ENCODE measurements at regions not wholly inside any gene's neighbourhood (a gene's known extent, or its start where the extent isn't known, plus 50 kb on each side); places are given as distances from the start of the nearest gene placed in this dataset.
"Not testable (repeated sequence)": the region's sequence is repeated elsewhere in the genome, so short reads cannot be mapped to it uniquely, and the experiment has no call there.

DNA sequence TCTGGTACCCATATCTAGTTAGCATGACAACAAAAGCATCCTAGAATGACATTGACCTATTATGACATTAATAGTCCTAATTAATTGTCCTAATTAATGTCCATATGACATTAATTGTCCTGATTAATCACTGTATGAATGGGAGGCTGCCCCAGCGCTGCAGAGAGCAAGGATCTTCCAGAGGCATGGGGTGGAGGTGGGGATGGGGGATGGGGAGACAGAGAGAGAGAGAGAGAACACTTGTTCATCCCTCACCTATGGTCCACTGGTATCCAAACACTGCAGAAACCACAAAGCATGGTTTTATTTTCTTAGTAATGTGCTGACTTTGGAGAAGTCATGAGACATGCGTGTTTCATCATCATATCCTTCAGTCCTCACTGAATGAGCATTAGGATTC, 235.1 kb downstream of the FNDC1 start:
- TF ChIP-seq, protein P1, sequence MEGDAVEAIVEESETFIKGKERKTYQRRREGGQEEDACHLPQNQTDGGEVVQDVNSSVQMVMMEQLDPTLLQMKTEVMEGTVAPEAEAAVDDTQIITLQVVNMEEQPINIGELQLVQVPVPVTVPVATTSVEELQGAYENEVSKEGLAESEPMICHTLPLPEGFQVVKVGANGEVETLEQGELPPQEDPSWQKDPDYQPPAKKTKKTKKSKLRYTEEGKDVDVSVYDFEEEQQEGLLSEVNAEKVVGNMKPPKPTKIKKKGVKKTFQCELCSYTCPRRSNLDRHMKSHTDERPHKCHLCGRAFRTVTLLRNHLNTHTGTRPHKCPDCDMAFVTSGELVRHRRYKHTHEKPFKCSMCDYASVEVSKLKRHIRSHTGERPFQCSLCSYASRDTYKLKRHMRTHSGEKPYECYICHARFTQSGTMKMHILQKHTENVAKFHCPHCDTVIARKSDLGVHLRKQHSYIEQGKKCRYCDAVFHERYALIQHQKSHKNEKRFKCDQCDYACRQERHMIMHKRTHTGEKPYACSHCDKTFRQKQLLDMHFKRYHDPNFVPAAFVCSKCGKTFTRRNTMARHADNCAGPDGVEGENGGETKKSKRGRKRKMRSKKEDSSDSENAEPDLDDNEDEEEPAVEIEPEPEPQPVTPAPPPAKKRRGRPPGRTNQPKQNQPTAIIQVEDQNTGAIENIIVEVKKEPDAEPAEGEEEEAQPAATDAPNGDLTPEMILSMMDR (IDR thresholded peaks at IDR 0.05; ENCODE audit: insufficient read depth, low read depth, low read length, missing control alignments): no peak
- H3K4me3 ChIP-seq (ENCODE audit: low read length): no peak overlapping the region
- no peak for DNase-seq (ENCODE audit: low read depth)

DNA sequence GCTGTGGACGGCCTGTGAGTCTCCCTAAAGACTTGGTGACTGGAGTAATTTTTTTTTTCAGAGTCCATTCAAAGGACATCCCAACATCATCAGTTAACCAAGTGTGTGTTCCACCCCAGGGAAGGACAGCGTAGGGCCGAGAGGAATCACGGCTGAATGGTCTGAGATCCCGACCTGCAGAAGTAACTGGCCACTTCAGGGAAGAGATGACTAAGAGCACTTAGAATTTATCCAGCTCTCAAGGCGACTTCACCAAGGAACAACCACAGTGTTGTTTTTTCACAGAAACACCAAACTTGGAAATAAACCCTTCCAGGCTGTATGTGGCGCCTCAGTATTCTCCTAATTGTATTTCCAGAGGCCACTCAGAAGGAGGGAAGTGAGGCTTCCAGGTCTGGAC, 231.6 kb downstream of the FNDC1 start:
- no peak for DNase-seq (ENCODE audit: low read depth)
- no peak overlapping the region for H3K4me3 ChIP-seq (ENCODE audit: low read length)
- TF ChIP-seq, protein P1 (IDR thresholded peaks at IDR 0.05; ENCODE audit: insufficient read depth, low read depth, low read length, missing control alignments): no peak

DNA sequence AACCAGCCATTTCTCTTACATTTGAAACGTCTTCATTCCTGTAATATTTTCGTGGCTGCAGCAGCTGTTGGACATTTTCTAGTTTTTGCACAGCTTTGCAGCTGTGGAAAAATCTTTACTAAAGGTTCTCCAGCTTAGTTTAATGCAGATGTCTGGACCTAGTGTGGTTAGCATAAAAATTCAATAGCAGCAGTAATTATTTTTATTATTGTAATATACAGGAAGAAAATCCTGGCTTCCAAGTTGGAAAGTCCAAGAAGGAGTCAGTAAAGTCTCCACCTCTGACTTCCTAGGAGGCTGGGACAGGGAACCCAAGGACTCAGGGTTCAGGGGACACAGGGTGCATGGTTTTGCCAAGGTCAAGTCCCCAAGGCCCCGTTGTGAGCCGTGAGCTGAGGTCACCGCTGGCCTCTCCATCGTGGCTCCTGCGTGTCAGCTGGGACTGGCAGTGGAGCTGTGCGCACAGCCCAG, 230.6 kb downstream of the FNDC1 start:
- DNase-seq (ENCODE audit: low read depth): no peak
- TF ChIP-seq, protein P1 (IDR thresholded peaks at IDR 0.05; ENCODE audit: insufficient read depth, low read depth, low read length, missing control alignments): no peak
- no peak overlapping the region for H3K4me3 ChIP-seq (ENCODE audit: low read length)

DNA sequence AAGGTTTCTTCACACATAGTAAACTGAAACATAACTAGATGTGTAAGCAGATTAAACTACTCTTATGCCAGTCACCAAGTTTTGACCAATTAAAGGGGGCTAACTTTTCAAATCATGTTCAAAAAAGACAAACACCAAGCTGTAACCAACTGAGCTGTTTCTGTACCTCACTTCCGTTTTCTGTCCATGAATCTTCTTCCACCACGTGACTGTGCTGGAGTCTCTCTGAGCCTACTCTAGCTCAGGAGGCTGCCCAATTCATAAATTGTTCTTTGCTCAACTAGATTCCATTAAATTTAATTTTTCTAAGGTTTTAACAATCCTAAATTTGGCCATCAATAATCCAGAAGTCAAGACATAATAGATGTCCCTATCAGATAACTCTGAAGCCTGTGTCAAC, 229.4 kb downstream of the FNDC1 start:
- H3K4me3 ChIP-seq (ENCODE audit: low read length): no peak overlapping the region
- no peak for DNase-seq (ENCODE audit: low read depth)
- TF ChIP-seq, protein P1 (IDR thresholded peaks at IDR 0.05; ENCODE audit: insufficient read depth, low read depth, low read length, missing control alignments): no peak

DNA sequence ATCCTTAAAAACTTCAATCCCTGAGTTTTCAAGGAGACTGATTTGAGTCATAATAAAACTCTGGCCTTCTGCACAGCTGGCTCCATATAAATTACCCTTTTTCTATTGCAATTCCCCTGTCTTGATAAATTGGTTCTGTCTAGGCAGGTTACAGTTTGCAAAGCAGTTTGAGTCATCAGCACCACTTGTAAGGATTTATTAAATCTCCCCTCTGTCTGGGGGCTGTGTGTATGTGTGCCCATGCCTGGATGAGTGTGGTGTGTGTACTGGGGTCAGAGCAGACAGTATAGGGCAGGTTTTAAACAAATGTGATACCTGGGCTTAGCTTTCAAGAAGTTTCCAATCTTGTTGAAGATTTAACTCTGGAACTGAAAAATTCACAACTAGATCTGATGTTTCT, 228.6 kb downstream of the FNDC1 start:
- no peak overlapping the region for H3K4me3 ChIP-seq (ENCODE audit: low read length)
- TF ChIP-seq, protein P1 (IDR thresholded peaks at IDR 0.05; ENCODE audit: insufficient read depth, low read depth, low read length, missing control alignments): no peak
- no peak for DNase-seq (ENCODE audit: low read depth)

DNA sequence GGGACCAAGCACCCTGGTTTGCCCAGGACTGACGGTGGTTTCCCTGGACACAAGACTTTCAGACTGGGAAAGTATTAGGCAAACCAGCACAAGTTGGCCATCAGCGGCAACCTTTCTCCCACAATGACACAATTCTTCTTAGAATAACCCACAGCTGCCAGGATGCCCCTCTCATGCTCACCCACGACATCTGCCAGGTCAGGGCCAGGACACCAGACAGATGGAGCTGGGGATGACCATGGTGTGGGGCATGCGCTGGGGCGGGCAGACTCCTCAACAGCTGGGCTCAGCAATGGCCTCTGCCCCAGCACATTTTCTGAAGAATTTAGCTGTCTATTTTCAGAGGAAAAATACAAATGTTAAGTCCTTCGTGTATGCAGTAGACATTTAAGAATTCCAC, 226.4 kb downstream of the FNDC1 start:
- no peak overlapping the region for H3K4me3 ChIP-seq (ENCODE audit: low read length)
- TF ChIP-seq, protein P1 (IDR thresholded peaks at IDR 0.05; ENCODE audit: insufficient read depth, low read depth, low read length, missing control alignments): no peak
- DNase-seq (ENCODE audit: low read depth): no peak

DNA sequence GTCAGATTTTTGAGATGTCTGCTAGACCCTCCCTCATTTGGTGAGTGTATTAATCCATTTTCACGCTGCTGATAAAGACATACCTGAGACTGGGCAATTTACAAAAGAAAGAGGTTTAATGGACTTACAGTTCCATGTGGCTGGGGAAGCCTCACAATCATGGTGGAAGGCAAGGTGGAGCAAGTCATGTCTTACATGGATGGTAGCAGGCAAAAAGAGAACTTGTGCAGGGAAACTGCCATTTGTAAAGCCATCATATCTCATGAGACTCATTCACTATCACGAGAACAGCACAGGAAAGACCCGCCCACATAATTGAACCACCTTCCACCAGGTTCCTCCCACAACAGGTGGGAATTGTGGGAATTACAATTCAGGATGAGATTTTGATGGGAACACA, 223.5 kb downstream of the FNDC1 start:
- H3K4me3 ChIP-seq (ENCODE audit: low read length); DNase-seq (ENCODE audit: low read depth): not testable (repeated sequence)

Measured in epithelial cell of esophagus (primary cell).